Coronary artery (tissue), 2 donors: ENCODE measurements at regions not wholly inside any gene's neighbourhood (a gene's known extent, or its start where the extent isn't known, plus 50 kb on each side); places are given as distances from the start of the nearest gene placed in this dataset.
"Not testable (repeated sequence)": the region's sequence is repeated elsewhere in the genome, so short reads cannot be mapped to it uniquely, and the experiment has no call there.

Experiments
- DNase-seq: peaks from one replicate; pipeline ENCODE4 v3.0.0-alpha.2; 2017; ENCODE audit warnings: low spot score
- H3K27ac ChIP-seq, 2 donors: fragments of 200-600 bp; sonication (generic); one replicate each; pipeline ENCODE4 v1.5.1; 2016 to 2019
- H3K4me3 ChIP-seq: fragments of 200-600 bp; sonication (generic); 2 replicates; pipeline ENCODE4 v1.5.1; 2016; ENCODE audit warnings: mild to moderate bottlenecking, moderate library complexity
- CTCF ChIP-seq: fragments of 200-600 bp; sonication (generic); IDR thresholded peaks from one replicate; pipeline ENCODE4 v1.5.1; 2019; ENCODE audit warnings: antibody characterized with exemption

- H3K27ac ChIP-seq = no peak overlapping the region
- DNase-seq = no peak
- H3K4me3 ChIP-seq = no peak overlapping the region
- no peak for TF ChIP-seq CTCF
Observed at GRCh38 chr21:9767592-9768375, 753.6 kb upstream of the TPTE start.

GRCh38 chr21:9768376-9769130, 752.8 kb upstream of the TPTE start:
- not testable (repeated sequence) for DNase-seq, H3K27ac ChIP-seq, H3K4me3 ChIP-seq

- not testable (repeated sequence) for H3K27ac ChIP-seq, DNase-seq, H3K4me3 ChIP-seq
Observed at GRCh38 chr21:9769131-9769498, 752.3 kb upstream of the TPTE start.

- not testable (repeated sequence) for H3K27ac ChIP-seq, H3K4me3 ChIP-seq, DNase-seq
Observed at GRCh38 chr21:9769718-9770690, 751.4 kb upstream of the TPTE start.

DNA sequence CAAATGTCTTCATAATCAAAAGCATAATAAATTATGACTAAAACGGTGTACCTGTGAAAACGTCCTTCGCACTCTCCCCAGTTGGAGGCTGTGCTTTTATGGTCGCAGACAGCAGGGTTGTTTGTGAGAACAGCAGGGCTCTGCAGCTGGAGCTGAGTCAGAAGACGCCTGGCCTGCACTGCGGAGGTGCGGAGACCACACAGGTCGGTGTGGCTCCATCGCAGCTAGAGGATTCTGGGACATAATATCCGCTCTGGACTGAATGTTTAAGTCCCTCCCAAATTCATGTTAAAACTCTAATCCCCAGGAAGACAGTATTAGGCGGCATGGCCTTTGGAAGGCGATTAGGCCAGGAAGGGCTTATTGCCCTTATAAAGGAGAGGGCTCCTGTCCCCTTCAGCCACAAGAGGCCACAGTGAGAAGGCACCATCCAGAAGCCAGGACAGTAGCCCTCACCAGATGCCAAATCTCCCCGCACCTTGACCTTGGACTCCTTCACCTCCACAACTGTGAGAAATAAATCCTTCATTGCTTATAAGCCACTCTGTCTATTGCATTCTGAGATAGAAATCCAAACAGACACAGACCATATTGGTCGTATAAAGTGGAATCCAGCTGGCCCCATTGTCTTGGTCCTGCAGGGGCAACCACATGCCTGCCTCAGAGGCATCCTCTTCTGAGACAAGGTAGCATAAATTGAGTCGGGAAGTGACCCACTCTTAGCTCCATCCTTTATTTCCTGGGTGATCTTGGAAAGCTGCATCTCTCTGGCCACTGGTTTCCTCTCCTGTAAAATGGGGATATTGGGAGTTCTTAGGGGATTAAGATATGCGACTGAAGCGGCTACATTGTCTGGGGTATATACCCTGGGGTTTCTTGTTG, 749.7 kb upstream of the TPTE start:
- not testable (repeated sequence) for DNase-seq, H3K4me3 ChIP-seq, H3K27ac ChIP-seq

DNA sequence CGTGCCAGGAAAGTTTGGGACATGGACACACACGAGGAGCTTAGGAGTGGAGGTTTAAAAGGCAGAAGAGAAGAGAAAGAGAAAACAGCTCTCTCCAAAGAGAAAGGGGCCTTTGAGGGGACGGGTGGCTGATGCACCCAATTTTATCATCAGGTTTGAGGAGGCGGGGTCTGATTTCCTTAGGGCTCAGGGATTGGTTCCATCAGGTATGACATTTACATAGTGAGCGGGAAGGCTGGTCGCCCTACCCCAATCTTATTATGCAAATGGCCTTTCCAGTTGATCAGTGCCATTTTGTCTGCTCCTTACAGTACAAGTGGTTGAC, 749.1 kb upstream of the TPTE start:
- H3K27ac ChIP-seq = no peak overlapping the region
- no peak for DNase-seq

GRCh38 chr21:9772877-9773420, 748.4 kb upstream of the TPTE start:
- not testable (repeated sequence) for H3K27ac ChIP-seq, DNase-seq, H3K4me3 ChIP-seq

More for the DNA sequence above, 749.1 kb upstream of the TPTE start:
- no peak for TF ChIP-seq CTCF
- no peak overlapping the region for H3K4me3 ChIP-seq

DNA sequence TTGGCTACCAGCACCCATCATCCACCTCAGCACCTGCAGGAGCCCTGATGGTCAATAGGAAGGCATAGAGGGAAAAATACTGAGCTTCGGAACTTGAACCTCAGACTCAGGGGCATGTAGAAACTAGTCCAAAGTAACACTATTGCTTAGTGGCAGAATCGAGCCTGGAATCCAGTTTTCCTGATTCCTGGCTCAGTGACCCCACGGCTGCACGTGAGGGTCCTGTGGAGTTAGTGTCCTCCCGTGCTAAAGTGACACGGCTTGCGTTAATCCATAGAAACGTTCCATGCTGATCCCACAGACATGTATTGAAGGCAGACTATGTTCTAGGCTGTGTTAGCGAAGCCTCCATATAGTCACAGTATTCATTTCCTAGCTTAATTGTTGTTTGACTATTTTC, 747.0 kb upstream of the TPTE start:
- no peak for DNase-seq
- no peak for TF ChIP-seq CTCF
- H3K27ac ChIP-seq = no peak overlapping the region
- no peak overlapping the region for H3K4me3 ChIP-seq

DNA sequence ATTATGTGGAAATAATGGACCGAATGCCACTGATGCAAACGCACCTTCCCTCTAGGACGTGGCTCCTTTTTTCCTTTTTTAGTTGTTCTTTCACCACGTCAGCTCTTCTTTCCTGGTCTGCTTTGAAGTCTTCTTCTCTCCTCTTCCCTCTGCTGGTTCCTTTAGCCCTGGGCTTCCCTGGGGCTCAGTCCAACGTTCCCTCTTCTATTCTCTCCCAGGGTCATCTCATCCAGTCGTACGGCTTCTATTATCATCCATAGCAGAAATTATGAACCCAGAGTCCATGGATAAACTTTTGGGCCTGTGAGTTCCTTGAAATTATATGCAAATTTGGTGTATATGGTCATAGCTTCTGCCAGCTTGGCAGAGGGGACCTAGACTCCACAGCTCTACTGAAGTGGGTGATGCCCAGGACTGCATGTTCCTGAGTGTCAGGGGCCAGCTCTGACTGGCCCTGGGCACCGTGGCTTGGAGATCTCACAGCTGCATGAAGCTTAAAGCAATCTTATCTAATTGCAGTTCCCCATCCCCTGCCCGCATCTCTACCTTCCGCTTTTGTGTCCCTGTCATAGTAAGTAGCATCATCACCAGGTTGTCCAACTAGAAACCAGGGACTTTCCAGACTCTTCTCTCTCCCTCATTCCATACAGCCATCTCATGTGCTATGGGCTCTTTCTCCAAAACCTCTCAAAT, 746.3 kb upstream of the TPTE start:
- H3K4me3 ChIP-seq, DNase-seq: not testable (repeated sequence)

DNA sequence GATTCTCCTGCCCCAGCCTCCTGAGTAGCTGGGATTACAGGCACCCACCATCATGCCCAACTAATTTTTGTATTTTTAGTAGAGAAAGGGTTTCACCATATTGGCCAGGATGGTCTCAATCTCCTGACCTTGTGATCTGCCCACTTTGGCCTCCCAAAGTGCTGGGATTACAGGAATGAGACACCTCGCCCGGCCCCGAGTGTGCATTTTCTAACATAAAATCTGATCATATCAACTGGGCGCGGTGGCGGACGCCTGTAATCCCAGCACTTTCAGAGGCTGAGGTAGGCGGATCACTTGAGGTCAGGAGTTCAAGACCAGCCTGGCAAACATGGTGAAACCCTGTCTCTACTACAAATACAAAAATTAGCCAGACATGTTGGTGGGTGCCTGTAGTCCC, 745.5 kb upstream of the TPTE start:
- not testable (repeated sequence) for DNase-seq, H3K4me3 ChIP-seq, H3K27ac ChIP-seq

More for the DNA sequence above, 746.3 kb upstream of the TPTE start:
- H3K27ac ChIP-seq = not testable (repeated sequence)

DNA sequence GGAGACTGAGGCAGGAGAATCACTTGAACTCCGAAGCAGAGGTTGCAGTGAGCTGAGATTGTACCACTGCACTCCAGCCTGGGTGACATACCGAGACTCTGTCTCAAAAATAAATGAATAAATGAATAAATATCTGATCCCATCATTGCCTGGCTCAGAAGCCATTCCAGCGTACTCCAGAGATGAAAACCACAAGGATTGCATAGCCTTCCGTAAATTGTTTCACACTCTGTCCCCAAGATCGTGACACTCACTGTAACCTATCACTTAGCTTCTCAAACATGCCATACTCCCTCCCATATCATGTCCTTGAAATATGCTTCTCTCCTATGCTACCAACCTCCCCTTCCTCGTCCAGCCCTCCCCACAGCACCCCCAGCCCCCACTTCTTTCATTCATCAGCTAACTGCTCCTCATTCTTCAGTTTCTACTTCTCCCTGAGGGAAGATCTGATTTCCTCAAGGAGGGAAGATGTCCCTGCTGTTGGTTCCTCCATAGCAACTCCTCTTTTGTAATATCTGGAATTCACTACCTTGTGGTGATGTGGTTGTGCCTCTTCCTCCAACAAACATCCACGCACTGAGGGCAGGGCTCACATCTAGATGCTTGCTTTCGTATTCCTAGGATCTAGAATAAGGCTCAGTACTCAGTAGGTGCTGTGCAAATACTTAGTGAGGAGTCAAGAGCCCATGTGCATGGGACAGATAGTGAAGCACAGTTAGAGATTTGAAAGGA, 744.9 kb upstream of the TPTE start:
- not testable (repeated sequence) for H3K27ac ChIP-seq, H3K4me3 ChIP-seq, DNase-seq

DNA sequence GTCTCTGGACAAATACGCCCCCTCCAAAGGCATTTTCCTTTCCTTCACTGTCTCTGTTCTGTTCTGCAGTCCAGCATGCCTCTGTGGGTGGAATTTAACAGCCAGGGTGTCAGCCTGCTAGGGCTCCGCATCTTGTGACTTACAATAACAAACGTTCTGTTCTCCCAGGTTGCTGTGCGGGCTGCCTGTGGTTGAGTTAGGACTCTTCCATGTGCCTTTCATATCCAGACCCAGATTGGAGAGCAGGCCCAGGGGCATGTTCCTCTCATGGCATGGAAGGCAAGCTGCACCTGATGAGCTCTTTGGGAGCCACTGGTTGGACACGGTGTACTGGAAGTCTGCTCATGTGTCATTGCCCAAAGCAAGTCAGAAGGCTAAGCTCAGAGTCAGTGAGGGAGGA, 742.8 kb upstream of the TPTE start:
- not testable (repeated sequence) for DNase-seq, H3K4me3 ChIP-seq

More for the DNA sequence above, 742.8 kb upstream of the TPTE start:
- not testable (repeated sequence) for H3K27ac ChIP-seq
